ENCODE measurements at regions not wholly inside any gene's neighbourhood (a gene's known extent, or its start where the extent isn't known, plus 50 kb on each side); places are given as distances from the start of the nearest gene placed in this dataset.

DNA sequence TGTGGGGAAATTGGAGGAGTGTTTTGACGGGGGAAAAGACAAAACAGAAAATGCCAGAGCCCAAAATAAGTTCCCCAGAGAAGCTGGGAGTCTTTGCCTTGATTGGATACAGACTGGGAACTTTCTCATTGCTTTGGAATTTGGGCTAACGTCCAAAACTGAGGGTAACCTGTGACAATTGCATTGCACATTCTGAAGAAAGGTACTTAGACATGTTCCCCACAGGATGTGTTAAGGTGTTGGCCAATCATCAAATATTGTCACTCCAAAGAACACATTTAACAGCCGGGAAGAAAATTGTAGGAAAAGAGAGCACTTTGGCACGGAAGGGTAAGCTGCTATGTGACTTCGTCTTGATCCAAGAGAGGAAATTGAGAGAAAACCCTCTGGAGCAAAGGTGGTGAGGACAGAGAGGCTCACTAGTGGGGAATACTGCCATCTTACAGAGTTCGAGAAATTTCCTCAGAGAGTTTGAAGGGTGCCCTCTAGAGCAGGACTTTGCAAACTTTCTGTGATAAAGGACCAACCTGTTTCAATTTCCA is 619.5 kb upstream of the TBL1XR1 start (continued):
- TF ChIP-seq ETV5 (CRISPR knock-in tag; IDR thresholded peaks at IDR 0.05; ENCODE audit: borderline replicate concordance): peak; percentile 32; the same call in 1 of the 2 replicates
- TF ChIP-seq SALL2 (CRISPR knock-in tag; IDR thresholded peaks at IDR 0.05): no peak
- TF ChIP-seq PPARG (CRISPR knock-in tag; conservative IDR thresholded peaks at IDR 0.05): peak; percentile 42; the same call in 1 of the 2 replicates
- no peak for TF ChIP-seq ZNF180 (CRISPR knock-in tag; IDR thresholded peaks at IDR 0.05; ENCODE audit: borderline replicate concordance, low read depth)
- peak; percentile 34; the same call in 1 of the 2 replicates for TF ChIP-seq ZMYM4 (CRISPR knock-in tag; IDR thresholded peaks at IDR 0.05)
- TF ChIP-seq ZNF724P (CRISPR knock-in tag; IDR thresholded peaks at IDR 0.05; ENCODE audit: borderline replicate concordance): no peak
- TF ChIP-seq, protein P1, sequence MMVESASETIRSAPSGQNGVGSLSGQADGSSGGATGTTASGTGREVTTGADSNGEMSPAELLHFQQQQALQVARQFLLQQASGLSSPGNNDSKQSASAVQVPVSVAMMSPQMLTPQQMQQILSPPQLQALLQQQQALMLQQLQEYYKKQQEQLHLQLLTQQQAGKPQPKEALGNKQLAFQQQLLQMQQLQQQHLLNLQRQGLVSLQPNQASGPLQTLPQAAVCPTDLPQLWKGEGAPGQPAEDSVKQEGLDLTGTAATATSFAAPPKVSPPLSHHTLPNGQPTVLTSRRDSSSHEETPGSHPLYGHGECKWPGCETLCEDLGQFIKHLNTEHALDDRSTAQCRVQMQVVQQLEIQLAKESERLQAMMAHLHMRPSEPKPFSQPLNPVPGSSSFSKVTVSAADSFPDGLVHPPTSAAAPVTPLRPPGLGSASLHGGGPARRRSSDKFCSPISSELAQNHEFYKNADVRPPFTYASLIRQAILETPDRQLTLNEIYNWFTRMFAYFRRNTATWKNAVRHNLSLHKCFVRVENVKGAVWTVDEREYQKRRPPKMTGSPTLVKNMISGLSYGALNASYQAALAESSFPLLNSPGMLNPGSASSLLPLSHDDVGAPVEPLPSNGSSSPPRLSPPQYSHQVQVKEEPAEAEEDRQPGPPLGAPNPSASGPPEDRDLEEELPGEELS (CRISPR knock-in tag; IDR thresholded peaks at IDR 0.05): peak; percentile 36; the same call in 1 of the 2 replicates
- TF ChIP-seq, protein P2, sequence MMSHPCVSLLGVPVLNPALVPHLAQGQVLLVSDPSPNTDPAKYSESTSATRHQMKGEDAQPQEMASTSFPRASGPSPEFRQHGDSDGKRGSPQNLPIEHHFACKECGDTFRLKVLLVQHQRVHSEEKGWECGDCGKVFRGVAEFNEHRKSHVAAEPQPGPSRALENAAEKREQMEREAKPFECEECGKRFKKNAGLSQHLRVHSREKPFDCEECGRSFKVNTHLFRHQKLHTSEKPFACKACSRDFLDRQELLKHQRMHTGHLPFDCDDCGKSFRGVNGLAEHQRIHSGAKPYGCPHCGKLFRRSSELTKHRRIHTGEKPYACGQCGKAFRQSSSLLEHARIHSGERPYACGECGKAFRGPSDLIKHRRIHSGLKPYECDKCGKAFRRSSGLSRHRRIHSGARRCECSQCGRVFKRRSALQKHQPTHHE (CRISPR knock-in tag; IDR thresholded peaks at IDR 0.05; ENCODE audit: borderline replicate concordance): no peak
- TF ChIP-seq MED13 (CRISPR knock-in tag; IDR thresholded peaks at IDR 0.05): 0 out of 2 replicates have a peak, but pooled peaks have one; percentile 41
- TF ChIP-seq, protein P3, sequence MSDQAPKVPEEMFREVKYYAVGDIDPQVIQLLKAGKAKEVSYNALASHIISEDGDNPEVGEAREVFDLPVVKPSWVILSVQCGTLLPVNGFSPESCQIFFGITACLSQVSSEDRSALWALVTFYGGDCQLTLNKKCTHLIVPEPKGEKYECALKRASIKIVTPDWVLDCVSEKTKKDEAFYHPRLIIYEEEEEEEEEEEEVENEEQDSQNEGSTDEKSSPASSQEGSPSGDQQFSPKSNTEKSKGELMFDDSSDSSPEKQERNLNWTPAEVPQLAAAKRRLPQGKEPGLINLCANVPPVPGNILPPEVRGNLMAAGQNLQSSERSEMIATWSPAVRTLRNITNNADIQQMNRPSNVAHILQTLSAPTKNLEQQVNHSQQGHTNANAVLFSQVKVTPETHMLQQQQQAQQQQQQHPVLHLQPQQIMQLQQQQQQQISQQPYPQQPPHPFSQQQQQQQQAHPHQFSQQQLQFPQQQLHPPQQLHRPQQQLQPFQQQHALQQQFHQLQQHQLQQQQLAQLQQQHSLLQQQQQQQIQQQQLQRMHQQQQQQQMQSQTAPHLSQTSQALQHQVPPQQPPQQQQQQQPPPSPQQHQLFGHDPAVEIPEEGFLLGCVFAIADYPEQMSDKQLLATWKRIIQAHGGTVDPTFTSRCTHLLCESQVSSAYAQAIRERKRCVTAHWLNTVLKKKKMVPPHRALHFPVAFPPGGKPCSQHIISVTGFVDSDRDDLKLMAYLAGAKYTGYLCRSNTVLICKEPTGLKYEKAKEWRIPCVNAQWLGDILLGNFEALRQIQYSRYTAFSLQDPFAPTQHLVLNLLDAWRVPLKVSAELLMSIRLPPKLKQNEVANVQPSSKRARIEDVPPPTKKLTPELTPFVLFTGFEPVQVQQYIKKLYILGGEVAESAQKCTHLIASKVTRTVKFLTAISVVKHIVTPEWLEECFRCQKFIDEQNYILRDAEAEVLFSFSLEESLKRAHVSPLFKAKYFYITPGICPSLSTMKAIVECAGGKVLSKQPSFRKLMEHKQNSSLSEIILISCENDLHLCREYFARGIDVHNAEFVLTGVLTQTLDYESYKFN (CRISPR knock-in tag; conservative IDR thresholded peaks at IDR 0.05): peak; percentile 45; the same call in 1 of the 2 replicates
- TF ChIP-seq HNF4G (IDR thresholded peaks at IDR 0.05; ENCODE audit: borderline replicate concordance, low read depth, low read length): peak; percentile 8; the same call in 1 of the 2 replicates
- no peak for TF ChIP-seq HNF4G (CRISPR knock-in tag; IDR thresholded peaks at IDR 0.05; ENCODE audit: borderline replicate concordance, low read depth)
- TF ChIP-seq, protein P4, sequence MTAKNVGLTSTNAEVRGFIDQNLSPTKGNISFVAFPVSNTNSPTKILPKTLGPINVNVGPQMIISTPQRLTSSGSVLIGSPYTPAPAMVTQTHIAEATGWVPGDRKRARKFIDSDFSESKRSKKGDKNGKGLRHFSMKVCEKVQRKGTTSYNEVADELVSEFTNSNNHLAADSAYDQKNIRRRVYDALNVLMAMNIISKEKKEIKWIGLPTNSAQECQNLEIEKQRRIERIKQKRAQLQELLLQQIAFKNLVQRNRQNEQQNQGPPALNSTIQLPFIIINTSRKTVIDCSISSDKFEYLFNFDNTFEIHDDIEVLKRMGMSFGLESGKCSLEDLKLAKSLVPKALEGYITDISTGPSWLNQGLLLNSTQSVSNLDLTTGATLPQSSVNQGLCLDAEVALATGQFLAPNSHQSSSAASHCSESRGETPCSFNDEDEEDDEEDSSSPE (CRISPR knock-in tag; IDR thresholded peaks at IDR 0.05): 0 out of 2 replicates have a peak, but pooled peaks have one; percentile 16
- TF ChIP-seq SOX6 (IDR thresholded peaks at IDR 0.05): no peak
- peak; percentile 42; the same call in 1 of the 2 replicates for TF ChIP-seq SOX6 (CRISPR knock-in tag; IDR thresholded peaks at IDR 0.05)
- TF ChIP-seq ZKSCAN5 (CRISPR knock-in tag; IDR thresholded peaks at IDR 0.05): no peak
- TF ChIP-seq, protein P5, sequence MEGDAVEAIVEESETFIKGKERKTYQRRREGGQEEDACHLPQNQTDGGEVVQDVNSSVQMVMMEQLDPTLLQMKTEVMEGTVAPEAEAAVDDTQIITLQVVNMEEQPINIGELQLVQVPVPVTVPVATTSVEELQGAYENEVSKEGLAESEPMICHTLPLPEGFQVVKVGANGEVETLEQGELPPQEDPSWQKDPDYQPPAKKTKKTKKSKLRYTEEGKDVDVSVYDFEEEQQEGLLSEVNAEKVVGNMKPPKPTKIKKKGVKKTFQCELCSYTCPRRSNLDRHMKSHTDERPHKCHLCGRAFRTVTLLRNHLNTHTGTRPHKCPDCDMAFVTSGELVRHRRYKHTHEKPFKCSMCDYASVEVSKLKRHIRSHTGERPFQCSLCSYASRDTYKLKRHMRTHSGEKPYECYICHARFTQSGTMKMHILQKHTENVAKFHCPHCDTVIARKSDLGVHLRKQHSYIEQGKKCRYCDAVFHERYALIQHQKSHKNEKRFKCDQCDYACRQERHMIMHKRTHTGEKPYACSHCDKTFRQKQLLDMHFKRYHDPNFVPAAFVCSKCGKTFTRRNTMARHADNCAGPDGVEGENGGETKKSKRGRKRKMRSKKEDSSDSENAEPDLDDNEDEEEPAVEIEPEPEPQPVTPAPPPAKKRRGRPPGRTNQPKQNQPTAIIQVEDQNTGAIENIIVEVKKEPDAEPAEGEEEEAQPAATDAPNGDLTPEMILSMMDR (CRISPR knock-in tag; IDR thresholded peaks at IDR 0.05): peak; percentile 16; the same call in 1 of the 2 replicates
- TF ChIP-seq ZNF713 (CRISPR knock-in tag; IDR thresholded peaks at IDR 0.05): no peak
- TF ChIP-seq EP300 (IDR thresholded peaks at IDR 0.05; ENCODE audit: low read depth in 2 of 2, low read length in 2 of 2): peak in 1 of 2 experiments; percentile 74; a peak in 1 of 4 replicates
- no peak; the same call in 1 of the 2 replicates for TF ChIP-seq EP300 (CRISPR knock-in tag; IDR thresholded peaks at IDR 0.05; ENCODE audit: borderline replicate concordance)
